HG03469 (cell line): ENCODE measurements at regions not wholly inside any gene's neighbourhood (a gene's known extent, or its start where the extent isn't known, plus 50 kb on each side); places are given as distances from the start of the nearest gene placed in this dataset.
A peak's percentile ranks its signal among the peaks of the same experiment; 100 is the strongest.
"Not testable (repeated sequence)": the region's sequence is repeated elsewhere in the genome, so short reads cannot be mapped to it uniquely, and the experiment has no call there.

Source experiments
- ATAC-seq: cut with Tn5 transposase; IDR thresholded peaks from one replicate; pipeline ENCODE4 v1.9.1; 2021; ENCODE audit warnings: mild to moderate bottlenecking, moderate library complexity, moderate number of reproducible peaks; ENCODE audit not compliant: unreplicated experiment

DNA sequence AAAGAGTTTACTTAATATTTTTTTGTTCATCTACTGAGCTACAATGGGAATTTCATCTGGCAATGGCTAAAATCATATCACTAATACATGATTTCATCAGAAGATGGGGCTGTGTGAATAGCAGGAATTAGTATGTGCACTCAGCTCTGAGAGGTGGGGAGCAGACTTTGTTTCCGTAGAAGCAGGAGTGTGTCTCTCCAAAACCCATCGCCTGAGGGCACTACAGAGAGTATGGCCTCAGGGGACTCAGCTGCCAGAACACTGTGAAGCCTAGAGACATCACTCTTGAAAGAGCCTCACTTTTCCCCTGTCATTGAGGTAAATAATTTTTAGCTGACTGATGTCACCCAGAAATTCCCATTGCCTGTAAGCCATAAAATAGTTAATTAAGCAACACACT is 261.4 kb upstream of the ISX start:
- no peak for ATAC-seq

DNA sequence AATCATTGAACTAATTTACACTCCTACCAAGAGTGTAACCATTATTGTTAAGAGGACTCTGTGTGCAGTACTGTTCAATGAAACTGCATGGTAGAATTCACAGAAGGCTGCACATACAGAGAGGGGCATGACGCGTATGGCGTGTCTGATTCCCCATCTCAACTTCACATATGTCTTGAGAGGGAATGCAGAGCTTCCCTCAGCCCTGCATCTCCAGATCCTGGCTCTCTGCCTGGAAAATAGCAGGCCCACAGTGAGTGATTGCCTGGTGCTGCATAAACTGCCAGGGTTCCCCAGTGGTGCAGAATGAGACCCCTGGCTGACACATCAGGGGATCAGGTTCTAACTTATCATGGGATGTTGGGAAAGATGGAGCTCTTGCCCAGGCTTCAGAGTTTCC is 260.2 kb upstream of the ISX start:
- ATAC-seq: no peak

DNA sequence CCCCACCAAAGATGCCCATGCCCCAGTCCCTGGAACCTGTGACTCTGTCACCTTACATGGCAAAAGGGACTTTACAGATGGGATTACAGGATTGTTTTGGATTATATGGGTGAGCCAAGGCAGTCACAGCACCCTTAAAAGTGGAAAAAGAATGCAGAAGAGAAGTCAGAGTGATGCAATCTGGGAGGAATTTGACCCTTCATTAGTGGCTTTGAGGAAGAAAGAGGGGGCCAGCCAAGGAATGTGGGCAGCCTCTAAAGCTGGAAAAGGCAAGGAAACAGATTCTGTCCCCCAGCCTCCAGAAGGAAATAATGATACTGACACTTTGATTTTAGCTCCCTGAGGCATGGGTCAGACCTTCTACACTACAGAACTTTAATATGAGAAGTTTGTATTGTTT is 257.3 kb upstream of the ISX start:
- ATAC-seq: no peak

DNA sequence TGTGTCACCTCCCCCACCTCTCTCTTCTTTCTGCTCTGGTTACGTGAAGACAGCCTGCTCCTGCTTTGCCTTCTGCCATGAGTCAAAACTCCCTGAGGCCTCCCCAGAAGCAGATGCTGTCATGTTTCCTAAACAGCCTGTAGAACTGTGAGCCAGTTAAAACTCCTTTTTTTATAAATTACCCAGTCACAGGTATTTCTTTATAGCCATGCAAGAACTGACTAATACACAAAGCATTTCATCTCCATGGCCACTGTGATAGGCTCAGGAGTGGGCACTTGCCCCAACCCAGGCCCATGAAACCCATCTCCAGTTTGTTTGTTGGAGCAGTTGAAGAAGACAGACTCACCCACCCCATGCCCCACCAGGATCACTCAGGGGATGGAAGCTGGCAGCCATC is 253.3 kb upstream of the ISX start:
- ATAC-seq: no peak

DNA sequence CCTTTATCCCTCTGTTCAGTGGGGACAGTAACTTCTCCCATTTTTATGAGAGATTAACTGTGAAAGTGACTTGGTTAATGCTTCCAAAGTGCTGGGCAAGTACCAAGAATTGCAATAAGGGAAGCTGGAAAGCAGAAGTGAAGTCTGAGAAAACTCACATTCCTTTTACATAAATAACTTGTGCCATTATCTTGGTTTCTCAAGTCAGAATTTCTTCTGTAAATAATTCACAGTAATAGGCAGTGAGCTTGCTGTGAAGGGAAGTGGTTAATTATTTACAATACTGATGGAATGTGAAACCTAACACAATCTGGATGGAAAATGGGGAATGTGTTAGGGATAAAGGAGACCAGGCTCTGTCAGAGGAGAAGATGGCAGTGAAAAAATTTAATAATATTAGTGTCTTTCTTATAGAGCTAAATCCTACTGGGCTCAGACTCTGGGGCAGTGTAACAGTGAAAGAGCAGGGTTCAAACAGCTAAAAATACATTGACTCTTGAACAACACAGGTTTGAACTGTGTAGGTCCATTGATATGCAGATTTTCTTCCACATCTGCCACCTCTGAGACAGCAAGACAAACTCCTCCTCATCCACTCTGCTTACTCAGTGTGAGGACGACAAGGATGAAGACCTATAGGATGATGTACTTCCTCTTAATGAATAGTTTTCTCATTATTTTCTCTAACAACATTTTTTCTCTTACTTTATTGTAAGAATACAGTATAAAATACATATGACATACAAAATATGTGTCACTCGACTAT is 251.5 kb upstream of the ISX start:
- no peak for ATAC-seq

DNA sequence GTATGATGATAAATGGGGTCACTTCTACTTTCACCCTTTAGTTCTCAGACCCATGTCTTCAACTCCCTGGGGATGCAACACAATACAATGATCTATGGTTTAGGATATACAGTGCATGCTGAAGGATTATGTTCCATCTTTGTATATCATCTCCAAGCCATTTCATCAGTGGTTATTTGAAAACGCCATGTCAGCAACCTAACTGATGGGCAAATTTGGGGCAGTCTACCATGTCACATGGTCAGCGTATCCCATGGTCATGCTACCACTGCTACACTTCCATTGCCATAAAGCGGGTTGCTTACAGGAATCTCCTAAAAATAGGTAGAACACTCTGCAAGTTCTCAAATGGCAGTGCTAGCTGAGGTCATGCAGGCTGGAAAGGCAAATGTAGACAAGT is 236.5 kb upstream of the ISX start:
- ATAC-seq: no peak

DNA sequence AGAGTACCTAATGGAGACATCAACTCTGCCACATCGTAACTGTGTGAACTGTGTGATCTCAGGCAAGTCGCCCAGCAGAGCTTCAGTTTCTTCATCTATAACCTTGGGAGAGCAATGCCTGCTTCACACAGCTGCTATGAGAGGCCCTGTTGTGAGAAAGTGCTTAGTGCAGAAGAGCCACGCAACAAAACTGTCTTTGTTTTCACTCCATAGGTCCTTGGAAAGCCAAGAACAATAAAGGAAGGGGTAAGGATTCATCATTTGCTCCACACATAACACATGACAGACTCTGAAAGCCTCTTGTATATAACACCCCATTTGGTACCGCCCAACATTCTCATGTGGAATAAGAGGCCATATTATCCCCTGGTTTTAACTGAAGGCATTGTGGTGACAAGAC is 231.9 kb upstream of the ISX start:
- no peak for ATAC-seq

DNA sequence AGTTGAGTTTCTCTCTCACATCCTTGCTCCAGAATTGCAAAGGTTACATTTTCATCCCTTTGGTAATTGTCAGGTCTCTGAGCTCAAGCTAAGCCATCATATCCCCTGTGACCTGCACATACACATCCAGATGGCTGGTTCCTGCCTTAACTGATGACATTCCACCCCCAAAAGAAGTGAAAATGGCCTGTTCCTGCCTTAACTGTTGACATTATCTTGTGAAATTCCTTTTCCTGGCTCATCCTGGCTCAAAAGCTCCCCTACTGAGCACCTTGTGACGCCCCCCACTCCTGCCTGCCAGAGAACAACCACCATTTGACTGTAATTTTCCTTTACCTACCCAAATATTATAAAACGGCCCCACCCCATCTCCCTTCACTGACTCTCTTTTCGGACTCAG is 231.4 kb upstream of the ISX start:
- not testable (repeated sequence) for ATAC-seq

DNA sequence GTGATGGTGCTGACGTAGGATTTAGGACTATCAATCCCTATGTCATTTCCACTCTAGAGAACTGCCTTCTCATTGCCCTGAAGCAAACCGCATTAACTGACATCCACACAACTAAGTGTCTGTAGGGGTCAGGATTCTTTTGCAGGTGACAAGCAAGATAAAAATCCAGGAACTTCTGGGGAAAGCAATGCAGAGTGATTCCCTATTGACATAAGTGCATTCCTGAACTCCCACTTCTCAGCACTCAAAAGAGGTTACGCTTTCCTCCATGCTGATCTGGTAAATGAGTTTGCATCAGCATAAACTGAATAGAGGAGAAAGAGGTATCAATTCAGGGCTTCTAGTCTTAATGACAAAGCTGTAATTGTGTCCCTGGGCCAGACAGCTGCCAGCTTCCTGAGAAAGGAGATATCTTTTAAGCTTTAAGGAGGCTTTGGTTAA is 224.6 kb upstream of the ISX start:
- no peak for ATAC-seq

DNA sequence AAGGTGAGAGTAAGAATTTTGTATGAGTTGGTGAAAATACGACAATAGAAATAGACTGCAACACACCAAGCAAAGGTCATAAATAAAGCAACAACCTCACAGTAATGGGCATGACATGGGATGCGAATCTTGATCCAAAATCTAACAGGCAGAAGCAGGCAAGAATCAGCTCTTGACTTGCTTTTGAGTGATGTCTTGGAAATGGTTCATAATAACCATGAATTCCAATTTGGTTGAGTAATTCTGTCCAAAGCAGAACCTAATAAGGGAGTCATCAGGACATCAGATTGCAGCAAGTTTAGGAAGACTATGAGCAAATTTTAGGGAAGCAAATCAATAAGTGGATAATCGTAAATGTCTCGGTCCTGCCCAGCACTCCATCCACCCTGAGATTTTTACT is 224.0 kb upstream of the ISX start:
- ATAC-seq: no peak

DNA sequence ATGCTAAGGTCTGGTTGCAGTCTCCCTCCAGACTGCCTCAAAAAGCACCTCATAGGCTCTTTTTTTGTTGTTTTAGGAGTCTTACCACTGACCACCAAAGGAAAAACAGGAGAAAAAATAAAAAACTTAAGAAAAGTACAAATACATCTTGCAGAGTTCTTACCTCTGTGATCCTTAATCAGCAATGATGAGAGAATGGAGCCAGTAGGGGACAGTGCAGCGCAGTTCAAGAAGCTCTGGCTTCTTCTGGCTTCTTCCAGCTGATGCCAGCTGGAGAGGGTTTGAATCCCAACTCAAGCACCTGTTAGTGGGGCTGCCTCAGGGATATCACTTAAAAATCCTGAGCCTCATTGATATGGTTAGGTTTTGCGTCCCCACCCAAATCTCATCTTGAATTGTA is 223.3 kb upstream of the ISX start:
- no peak for ATAC-seq

DNA sequence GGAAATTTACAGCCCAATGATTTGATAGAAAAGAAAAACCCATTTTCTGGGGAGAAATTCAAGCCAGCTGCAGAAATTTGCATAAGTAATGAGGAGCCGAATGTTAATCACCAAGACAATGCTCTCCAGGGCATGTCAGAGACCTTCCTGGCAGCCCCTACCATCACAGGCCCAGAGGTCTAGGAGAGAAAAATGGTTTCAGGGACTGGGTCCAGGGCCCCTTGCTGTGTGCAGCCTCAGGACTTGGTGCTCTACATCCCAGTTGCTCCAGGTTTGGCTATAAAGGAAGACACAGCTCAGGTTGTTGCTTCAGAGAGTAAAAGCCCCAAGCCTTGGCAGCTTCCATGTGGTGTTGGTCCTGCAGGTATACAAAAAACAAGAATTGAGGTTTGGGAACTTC is 222.2 kb upstream of the ISX start:
- not testable (repeated sequence) for ATAC-seq

DNA sequence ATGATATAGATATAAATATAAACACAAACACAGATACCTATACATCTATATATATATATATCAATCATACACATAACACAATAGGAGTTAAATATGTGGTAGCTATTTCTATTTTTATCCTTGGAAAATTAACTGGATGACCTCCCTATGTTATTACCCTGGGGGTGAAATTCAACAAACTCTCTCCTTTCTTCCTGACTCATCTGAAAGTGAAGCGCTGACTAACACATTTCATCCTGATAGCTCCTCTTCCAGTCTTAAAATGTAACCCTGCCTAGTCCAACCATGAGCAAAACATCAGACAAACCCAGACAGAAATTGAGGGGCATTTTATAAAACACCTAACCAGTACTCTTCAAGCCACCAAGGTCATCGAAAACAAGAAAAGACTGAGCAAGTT is 220.6 kb upstream of the ISX start:
- ATAC-seq: no peak

DNA sequence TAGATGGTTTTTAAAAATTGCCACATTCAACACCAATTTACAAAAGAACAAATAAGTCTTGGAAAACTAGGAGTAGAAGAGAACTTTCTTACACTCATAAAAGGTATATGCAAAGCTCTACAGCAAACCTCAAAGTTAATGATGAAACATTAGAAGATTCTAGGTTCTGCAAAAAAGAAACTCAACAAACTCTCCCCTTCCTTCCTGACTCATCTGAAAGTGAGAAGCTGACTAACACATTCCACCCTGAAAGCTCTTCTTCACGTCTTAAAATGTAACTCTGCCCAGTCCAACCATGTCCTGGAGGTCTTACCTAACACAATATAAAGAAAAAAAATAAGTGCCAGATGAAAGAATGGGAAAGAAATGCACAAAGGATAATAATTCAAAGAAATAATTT is 218.9 kb upstream of the ISX start:
- peak; percentile 62 for ATAC-seq

DNA sequence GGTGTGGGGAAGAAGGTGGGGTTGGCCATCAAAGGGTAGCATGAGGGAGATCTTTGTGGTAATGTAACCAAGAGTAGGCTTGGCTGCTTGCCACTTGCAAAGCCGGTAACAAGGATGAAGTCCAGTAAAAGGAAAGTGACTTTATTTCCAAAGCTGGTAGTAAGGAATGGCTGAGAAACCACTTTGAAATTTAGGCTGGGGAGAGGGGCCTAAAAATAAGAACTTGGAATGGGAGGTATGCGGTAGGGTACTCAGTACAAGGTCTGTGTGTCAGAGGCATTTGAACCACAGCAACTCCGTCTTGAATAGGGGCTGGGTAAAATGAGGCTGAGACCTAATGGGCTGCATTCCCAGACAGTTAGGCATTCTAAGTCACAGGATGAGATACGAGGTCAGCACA is 216.0 kb upstream of the ISX start:
- no peak for ATAC-seq

DNA sequence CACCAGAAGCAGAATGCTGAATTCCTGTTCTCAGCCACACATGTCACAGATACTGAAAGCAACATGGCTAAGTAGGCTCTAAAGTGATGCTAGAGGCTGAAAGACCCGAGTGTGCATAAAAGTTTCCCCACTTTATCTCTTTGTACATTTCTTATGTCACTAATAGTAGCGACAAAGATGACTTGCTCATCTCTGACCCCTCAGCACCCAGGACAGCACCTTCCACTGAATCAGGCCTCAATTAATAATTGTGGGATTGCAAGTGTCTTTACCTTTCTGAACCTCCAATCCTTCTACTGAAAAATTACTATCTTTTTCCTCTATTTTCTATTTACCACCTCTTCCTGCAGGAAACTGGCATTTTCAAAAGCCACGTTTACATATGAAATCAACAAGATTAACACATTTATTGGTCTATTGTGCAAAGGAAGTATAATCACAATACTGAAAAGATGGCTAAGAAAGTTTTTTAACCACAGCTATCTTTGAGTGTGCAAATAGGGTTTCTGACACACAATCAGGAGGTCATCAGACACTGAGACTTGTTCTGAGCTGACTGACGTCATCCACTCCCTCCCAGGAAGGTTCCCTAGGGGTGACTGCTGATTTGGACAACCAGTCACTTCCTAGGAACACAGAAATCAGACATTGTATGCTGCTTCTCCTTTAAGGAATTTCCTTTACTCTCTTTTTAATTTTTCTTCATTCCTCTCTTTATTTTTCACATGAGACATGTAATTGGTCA is 213.9 kb upstream of the ISX start:
- ATAC-seq: no peak

DNA sequence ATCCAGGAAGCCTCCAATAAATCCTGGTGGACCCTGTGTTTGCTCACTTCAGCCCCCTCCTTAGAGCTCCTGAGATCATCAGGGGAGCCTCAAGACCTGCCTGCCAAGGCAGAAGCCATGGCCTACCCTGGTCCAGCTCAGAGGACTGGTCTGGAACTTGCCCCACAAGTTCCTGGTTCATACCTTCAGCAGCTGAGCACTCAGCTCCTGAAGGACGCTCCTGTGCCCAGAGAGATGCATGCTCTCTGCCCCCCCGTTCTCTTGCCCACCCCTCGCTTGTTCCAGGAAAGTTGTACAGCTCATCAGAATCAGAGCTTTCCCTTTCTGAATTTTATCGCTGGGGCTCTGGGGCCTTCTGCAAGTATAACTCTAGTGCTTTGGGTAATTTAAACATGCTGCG is 210.5 kb upstream of the ISX start:
- ATAC-seq: no peak

DNA sequence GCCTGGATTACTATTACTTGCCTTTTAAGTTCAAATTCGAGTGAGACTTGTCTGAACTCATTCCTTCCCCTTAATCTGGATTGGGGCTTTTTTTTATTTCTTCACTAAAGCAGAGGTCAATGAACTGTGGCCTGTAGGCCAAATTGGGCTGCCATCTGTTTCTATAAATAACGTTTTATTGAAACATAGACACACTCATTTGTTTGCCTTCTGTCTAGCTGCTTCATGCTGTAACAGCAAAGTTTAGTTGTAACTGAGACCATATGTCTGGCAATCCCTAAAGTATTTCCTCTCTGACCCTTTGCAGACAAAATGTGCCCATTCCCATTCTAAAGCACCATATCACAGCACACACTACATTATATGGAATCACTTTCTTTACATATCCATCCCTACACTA is 207.9 kb upstream of the ISX start:
- ATAC-seq: no peak

DNA sequence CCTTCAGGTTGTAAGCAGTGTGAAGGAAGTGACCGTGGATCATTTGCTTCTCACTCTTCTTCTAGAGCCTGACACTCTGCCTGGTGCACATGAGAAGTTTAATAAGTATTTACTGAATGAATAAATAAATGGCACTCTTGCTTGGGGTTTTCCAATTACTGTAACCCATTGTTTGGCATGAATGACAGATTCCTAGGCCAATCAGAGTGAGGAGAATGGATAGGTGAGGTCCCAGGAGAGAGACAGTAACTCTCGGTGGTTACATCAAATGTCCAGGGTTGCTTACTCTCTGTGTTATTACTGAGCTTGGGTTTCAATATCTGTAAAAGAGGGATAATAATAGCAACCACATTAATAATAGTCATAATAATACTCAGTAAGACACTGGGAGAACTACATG is 204.2 kb upstream of the ISX start:
- no peak for ATAC-seq

DNA sequence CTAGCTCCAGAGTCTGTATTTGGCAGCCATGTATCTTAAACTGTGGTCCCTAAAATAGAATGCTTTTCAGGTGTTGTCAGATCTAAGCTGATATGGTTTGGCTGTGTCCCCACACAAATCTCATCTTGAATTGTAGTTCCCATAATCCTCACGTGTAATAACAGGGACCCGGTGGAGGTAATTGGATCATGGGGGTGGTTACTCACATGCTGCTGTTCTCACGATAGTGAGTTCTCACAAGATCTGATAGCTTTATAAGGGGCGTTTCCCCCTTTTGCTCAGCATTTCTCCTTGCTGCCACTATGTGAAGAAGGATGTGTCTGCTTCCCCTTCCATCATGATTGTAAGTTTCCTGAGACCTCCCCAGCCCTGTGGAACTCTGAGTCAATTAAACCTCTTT is 199.9 kb upstream of the ISX start:
- ATAC-seq: no peak

DNA sequence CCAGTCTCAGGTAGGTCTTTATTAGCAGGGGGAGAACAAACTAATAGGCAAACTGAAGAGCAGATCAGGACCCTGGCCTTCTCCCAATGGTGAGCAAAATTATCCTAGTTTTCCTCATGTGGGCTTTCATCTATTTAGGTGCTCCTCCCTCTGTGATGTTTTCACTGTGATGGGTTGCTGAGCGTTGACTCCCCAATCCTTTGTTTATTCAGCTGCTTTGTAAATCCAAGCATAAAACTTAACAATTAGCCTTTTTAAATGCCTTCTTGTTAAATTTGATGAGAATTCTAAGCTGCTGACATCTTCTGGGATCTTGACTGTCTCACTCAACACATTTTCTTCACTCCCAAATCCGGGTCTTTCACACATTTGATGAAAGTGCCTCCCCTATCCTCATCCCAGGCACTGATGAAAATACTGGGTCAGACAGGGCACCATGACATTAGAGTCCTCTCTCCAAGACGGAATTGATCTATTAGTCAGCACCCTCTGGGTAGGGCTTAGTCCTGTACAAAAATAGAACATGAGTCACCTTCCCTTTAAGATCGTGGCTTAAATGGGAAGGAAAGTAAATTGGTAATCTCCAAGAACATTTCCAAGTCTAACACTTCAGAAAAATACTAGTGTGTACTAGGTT is 199.3 kb upstream of the ISX start:
- ATAC-seq: no peak

DNA sequence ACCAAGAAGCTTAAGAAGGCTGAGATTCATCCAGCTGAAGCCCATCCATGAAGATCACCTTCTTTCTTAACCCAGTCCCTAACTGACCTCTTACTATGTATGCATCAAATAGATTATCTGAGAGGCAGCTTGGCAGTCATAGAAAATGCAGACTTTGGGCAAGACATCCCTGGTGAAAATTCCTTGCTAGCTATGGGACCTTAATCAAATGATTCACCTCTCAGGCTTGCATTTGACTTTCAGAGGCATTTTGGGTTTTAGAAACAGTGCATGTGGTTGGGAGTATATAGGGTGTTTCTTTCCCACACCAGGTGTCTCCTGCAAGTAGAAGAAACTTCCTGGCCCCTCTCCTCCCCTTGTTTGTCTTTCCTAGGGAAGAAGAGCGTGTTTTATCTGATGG is 188.5 kb upstream of the ISX start:
- no peak for ATAC-seq
